ENCODE measurements at regions not wholly inside any gene's neighbourhood (a gene's known extent, or its start where the extent isn't known, plus 50 kb on each side); places are given as distances from the start of the nearest gene placed in this dataset.

DNA sequence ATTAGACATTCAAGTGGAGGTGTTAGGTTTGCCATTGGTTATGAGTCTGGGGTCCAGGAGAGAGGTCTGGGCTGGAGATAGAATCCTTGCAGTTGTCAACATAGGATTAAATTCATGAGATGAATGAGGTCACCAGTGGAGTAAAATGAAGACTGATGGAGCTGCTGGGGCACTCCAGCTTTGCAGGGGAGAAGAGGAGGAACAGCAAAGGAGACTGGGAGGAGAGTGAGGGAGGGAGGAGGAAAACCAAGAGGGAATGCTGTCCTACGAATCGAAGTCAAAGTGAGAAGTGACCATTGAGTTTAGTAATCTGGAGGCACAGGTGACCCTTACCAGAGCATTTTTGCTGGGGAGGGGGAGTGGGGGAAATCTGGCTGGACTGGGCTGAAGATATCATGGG, 178.2 kb upstream of the NR3C1 start:
- DNase-seq = no peak

DNA sequence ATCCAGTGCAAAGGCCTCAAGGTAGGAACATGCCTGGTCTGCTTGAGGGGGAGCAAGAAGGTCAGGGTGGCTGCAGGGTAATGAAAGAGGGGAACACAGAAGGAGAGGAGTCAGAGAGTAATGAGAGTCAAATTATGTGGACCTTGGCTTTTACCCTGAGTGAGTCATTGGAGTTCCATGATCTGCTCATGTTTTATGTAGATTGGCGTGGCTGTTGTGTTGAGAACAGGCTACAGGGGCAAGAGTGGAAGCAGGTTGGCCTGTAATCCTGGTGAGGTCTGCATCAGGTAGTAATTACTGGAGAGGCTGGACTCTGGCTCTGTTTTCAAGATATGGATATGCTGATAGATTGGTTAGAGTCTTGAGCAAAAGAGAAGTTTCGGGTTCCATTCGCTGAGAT, 177.7 kb upstream of the NR3C1 start:
- DNase-seq = no peak

DNA sequence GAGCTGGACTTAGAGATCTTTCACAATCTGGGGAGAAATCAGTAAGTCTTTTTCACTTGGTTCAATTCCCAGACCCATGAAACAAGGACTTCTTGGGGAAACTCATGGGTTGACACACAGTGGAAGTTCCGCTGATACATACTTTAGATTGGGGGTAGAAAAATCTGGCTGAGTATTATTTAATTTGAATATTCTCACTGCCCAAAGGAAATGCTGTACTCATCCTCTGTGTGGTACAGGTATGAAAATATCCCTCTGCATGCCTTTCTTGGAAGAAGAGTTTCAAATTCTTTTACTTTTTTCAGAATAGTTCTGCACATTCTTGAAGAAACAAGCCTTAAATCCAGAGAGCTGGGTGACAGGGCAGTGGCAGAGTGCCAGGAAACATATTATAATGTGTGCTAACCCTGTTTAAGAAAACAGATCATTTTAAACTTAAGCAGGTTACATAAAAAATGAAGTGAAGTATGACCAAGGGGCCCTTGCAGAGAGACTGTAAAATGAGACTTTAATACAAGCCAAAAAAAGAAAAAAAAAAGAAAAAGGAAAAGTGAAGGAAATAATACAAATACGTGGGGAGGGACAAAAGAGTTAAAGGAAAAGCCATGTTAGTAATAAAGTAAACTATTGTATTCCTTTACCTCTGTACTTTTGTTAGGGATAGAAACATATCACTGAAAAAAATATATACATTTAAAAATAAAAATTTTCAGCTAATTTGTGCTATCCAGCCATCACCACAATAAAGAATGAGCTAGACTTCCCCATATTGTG, 173.4 kb upstream of the NR3C1 start:
- peak in 1 of 2 donors; percentile 7 for DNase-seq

DNA sequence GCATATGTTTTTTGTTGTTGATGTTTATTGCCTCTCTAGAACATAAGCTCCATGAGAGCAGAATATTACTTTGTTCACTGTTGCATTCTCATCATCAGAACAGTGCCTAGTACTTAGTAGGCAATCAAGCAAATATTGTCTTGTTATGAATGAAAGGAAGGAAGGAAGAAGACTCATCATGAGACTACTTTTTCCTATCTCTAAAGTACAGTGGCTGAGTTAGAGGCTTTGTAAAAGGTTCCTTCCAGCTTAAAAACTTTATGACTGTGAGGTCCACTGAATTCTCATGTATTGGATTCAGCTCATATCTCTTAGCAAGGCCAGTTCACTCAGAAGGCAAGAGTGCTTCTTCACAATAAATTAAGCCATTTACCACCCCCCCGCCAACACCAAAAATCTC, 171.8 kb upstream of the NR3C1 start:
- DNase-seq = no peak

DNA sequence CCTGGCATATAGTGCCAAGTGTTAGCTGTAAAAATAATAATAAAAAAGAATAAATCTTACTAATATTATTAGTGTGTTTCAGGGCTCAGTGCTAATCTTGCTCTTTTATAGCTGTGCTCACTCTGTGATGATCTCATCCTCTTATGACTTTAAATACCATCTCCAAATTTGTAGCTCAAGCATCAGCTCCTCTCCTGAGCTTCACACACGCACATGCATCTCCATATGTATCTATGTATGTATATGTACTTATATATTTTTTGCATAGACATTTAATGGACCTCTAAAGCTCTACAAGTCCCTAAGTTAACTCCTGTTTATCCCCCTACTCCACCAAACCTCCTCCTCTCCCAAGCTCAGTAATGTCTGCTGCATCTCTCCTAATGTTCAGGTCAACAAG, 170.8 kb upstream of the NR3C1 start:
- no peak for DNase-seq

DNA sequence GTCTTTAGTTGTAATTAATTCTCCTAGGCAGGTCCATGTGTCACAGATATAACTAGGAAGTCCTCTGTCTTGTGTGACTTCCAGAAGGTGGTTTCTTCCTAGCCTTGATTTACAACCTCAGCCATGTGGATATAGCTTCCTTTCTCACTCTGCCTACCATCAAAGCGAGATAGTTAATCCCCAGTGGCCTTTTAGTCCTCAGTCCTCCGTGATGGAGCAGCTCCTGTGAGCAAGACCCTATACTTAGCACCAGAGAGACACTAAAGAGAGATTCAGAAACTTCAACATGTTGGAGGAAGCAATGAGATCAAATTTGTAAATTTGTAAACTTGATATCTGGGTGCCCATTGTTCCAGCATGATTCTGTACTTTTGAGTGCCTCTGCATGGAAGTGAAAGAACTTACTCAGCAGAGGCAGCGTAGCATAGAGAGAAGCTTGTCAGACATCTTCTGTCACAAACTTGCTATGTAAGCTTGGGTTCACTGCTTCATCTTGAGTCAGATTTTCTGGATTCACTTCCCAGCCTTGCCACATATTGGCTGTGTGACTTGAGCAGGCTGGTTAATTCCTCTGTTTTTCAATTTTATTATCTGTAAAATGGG, 170.2 kb upstream of the NR3C1 start:
- DNase-seq = no peak

DNA sequence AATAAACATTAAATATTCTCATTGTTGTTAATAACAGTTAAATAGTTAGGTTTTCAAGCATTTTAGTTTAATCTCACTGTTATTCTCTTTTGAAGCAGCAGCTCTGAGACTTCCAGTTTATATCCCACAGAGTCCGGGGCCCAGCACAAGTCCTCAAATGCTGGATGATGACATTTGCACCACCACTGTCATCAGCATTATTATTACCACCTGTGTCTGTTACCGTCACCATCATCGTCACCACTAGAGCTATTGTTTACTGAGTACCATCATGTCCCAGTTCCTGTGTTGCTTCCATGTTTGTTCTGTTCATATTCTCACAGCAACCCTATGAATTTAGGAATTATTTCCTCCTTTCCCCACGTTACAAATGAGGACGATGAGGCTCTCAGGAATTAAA, 169.2 kb upstream of the NR3C1 start:
- no peak for DNase-seq

DNA sequence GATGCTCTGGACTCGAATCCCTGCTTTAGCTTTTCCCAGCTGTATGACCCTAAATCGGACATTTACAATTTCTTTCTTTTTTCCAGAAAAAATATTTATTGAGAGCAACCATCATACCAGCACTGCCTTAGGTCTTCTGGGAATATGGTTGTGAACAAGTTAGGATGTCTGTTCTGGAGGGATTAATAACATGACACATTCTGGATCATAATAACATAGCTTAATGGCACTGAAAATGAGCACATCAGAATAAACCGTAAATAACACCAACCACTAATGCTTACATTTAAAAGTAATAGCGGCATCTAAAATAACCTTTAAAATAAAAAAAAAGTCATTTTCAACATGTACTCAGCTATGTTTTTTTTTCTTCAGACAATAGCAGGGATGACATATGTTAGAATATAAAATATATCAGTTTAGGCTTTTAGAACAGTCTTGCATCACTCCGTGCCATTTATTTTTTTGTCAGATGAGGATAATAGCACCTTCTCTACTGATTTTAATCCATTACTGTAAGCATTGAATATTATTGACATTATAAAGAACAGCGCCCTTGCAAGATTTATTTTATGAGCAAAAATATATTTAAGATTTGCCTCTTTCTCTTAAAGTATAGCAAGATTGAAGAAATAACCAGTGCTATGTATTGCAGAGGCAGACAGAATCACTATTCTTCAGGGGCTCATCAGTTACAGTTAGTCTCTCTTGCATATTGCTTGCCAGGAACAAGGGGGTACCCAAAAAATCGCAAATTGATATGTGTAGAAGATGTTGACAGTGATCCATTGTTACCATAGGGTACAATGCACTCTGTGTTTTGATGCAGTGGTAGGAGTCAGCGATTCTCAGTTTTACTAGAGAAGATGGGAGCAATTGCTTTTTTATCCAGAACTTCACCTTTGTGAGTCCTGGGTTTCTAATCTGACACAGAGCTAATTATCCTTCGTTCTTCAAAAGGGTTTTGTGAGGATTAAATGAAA, 168.4 kb upstream of the NR3C1 start:
- no peak for DNase-seq

DNA sequence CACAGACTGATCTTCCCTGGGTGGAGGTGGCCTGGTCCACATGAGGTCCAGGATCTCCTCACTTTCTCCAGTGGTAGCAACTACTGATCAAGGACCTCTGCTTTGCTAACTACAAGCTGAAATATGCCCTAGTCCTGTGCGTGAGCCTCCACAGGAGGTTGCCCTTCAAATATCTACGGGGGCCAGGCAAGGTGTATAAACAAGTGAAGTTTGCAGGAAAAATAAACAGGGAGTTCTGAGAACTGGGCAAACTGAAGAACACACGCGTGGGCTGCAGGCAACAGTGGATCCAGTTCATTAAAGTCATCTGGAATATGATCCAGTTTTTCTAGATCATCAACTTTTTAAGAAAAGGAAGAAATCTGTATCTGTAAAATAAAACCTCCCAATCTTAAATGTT, 167.5 kb upstream of the NR3C1 start:
- DNase-seq = no peak

DNA sequence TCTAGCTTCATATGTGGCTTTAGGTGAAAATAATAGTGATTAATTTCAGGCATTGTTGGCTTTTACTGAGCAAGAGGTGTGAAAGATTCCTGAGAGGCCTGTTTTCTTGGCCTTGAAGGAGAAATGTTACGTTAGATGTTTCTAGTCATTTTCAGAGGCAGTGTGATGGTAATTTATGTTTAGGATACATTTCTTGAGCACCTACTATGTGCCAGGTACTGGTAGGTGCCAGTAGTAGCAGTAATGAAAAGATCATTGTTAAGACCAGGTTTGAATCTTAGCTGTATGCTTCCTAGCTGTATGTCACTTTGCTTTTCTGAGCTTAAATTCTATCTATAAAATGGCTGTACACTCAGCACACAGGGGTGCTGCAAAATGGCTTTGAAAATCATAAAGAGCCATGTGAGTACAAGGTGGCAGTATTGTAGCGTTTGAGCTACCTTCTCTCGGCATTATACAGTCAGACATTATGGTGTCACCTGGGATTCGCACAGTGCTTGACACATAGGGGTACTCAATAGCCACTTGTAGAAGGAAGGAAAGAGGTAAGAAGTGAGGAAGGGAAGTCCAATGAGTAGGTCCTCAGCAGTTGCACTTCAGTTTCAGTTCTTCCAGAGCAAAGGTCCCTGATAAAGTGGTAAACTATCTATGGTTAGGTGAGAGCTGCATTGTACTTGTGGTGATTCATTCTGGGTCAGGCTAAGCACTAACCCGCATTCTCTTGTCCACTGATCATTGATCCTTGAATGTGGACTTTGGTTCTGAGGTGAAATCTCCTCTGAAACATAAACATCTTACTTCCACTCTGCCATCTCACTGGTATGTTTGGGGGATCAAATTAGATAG, 166.5 kb upstream of the NR3C1 start:
- no peak for DNase-seq

DNA sequence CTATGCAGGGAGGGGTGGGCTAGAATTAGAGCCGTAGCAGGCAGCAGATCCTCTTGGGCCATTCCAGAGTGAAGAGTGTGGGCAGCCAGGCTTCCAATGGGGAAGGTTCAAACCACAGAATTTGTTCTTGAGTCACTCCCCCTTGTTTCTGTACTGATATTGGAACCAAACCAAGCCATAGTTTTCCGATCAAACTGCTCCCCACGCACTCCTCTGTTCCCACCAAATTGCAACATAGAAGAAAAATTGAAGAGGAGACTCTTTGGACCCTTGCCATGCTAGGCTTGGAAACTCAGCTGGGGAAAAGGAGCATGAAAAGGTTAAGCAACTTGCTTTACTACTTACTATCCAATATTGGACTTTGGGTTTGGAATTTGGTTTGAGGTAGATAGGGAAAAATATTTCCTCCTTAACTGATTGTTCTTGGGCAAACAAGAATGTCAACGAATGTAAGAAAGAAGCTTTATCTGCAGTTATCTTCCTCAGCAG, 165.8 kb upstream of the NR3C1 start:
- DNase-seq = no peak

DNA sequence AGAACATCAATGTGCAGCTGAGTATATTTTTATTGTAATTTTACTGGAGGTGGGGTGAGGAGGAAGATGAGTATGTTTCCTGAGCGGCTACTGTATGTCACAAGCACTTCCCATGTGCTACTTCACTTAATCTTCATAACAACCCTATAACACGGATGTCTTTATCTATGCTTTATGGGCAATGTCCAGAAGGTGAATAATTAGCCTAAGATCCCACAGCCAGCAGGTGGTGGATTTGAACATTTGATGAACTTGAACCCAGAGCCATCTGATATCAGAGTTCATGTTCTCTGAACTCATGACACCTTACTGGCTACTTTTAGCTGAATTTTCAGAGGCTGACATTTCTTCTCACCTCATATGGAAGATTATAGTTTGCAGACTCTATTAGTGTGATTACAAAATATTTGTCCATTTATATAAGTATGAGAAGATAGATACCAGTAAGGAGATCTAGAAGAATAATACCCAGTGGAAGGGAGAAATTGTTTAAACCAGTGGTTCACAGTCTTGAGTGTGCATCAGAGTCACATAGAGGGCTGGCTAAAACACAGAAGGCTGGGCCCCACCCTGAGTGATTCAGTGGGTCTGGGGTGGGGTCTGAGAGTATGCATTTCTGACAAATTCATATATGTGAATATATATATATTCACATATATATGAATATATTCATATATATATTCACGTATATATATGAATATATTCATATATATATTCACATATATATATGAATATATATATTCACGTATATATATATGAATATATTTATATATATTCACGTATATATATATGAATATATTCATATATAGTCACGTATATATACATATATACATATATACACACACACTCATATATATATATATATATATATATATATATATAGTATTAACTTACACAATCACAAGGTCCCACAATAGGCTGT, 164.4 kb upstream of the NR3C1 start:
- no peak for DNase-seq

DNA sequence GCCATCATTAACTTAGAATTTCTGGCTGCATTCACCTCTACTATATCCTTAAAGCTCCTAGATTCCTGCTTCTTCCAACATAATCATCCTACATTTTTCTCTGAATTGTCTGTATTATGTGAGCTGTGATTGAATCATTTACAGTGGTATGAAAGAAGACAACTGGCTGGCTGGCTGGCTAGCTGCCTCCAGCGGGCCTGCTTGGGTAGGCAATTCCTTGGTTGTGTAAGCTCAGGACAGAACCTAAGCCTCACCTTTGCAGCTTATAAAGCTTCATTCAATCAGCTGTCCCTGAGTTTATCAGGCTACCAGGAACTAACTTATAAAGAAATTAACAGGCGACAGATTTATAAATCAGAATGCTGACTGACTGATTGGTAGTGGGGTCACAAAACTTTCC, 162.7 kb upstream of the NR3C1 start:
- no peak for DNase-seq

DNA sequence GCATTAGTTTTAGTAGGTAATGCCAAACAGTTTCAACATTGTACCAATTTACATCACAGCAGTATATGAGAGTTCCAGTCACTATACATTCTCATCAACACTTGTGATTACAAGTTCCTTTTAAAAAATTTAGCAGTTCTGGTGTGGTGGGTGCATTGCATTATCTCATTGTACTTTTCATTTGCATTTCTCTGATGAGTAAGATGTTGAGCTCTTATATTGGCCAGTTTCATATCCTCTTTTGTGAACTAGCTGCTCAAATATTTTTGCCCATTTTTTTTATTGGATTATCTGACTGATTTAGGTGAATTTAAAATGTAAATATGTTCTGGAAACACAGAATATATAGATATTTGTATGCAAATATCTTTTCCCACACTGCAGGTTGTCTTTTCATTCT, 160.9 kb upstream of the NR3C1 start:
- DNase-seq = no peak

DNA sequence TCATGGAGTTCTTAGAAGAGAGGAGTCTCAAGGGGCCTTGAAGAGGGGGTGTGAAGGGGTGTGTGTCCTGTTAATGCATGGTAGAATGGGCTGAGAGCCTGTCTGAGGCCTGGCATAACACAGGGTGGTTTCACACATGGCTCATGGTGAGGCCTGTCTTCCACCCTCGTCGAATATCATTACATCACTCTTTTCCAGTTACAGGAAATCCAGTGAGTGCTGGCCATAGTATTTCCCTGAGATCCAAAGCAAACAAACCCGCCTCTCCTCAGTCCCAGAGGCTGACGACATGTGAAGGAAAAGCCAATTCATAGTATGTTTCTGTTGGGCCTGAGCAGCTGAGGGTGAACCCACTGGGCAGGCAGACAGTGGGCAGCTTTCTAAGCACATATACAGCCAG, 159.4 kb upstream of the NR3C1 start:
- DNase-seq = no peak

DNA sequence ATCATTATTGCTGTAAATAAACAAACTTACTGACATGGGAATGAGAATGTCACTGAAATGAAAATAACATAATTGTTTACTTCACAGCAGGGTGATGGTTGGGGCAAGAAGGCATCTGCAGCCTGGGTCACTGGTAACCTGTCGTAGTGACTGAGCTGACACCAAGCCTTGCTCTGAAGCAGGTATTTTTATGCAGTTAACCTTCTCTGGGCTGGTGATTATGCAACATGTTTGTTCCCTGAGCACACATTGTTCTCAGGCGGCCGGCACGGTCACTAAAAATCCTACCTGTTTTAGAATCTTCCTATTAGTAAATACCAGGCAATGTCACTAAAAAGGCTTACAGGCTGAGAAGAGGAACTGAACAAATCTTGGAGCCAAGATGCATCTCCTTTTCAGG, 157.7 kb upstream of the NR3C1 start:
- no peak for DNase-seq

DNA sequence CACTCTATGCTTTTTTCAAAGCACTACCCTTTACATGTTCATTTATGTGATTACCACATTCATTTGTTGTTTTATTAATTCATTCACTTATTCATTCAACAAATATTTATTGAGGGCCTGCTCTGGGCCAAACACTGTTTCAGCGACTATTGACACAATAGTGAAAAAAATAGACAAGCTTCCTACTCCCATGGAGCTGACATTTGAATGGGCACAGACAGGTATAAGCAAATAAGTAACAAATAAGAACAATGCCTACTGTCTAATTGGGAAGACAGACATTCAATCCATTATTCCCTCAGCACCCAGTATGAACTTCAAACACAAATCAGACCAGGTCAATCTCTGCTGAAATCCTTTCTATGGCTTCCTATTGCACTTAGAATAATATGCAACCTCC, 156.9 kb upstream of the NR3C1 start:
- DNase-seq = no peak

DNA sequence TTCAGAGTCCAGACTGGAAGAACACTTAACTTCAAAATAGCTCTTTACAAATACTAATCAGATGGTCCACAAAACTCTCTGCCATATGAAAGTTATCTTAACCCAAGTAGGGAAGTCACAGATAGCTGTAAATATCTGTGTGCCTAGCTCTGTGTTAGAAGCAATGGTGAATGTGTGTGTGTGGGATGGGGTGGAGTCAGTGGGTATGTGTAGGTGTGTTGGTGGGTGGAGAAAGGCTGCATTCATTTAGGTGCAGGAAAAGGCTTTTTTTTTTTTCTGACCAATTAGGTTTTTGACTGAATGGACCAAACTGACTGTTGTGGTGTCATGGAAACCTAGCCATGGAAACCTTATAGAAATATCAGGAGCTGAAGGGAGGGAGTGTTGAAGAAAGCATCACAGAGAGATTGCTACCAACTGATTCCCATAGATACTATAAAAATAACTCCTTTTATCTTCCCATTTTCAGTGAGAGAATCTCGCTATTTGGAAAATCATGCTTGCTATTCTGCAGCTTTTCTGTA, 156.2 kb upstream of the NR3C1 start:
- no peak for DNase-seq

DNA sequence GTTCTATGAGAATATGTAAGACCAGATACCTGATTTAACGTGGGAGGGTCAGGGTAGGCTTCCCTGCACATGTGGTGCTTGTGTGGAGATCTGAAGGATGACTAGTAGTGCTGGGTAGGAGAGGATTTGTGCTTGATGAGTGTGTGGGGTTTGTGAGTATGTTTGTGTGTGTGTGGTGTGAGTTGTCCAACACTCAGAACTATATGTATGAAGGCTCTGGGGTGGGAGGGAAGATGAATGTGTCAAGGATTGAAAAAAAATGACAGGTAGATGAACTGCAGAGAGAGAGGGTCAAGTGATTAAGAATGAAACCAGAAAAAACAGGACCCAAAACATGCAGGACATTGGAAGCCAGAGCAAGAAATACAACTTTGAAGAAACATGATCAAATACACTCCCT, 154.6 kb upstream of the NR3C1 start:
- DNase-seq = no peak

DNA sequence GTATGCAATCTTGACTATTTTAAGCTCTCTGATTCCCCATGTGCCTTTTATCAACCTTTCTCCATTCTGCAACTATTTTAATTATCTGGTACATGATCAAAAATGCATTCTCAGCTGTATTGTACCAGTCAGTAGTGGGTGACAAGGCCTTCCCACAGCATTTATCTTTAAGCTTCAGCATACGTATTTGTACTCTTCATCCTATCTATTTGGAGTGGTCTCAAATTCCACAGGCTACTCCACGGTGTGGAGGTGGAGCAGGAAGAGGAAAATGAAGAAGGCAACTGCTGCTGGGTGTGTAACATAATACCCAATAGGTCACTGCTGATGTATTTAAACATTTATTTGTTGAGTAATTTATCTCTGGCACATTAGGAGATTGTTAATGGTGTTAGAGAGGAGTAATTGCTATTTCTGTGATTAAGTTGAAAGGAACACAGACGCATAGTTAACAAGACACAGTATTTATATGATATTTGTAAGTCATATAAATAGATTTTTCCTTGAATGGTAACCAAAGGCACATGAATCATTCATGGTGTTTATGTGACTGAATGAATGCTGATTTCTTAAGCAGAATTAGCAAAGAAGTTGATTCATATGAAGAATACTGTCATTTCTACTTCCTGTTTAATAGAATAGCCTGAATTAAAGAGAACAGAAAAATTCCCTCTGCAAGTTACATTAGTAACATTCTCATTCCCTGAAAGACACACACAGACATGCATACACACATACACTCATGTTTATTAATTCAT, 153.8 kb upstream of the NR3C1 start:
- DNase-seq = no peak

Data from stimulated activated CD4-positive, alpha-beta T cell treated with anti-CD3 and anti-CD28 coated beads, Interleukin-2, amount 100 ng/mL, for 24 hours (primary cell).